GM21619 (cell line): ENCODE measurements at regions not wholly inside any gene's neighbourhood (a gene's known extent, or its start where the extent isn't known, plus 50 kb on each side); places are given as distances from the start of the nearest gene placed in this dataset.

Experiments
- ATAC-seq: cut with Tn5 transposase; IDR thresholded peaks from one replicate; pipeline ENCODE4 v1.9.1; 2021; ENCODE audit not compliant: unreplicated experiment

DNA sequence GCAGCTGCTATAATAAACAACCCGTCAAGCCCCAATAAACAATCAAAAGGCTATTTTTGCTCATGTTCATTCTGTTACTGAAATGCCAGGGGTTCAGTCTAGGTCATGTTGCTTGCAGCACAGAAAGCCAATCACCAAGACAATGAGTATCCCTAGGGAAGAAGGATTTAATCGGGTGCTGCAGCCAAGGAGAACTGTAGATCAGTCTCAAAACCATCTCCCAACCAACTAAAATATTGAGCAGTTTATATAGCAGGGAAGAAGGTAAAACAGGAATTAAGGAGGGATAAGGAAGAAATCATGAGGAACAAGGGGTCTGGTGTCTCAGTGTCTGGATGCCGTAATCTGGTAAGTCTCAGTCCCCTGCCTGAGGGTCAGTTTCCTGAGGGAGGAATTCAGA is 169.5 kb downstream of the BLID start:
- ATAC-seq: no peak

DNA sequence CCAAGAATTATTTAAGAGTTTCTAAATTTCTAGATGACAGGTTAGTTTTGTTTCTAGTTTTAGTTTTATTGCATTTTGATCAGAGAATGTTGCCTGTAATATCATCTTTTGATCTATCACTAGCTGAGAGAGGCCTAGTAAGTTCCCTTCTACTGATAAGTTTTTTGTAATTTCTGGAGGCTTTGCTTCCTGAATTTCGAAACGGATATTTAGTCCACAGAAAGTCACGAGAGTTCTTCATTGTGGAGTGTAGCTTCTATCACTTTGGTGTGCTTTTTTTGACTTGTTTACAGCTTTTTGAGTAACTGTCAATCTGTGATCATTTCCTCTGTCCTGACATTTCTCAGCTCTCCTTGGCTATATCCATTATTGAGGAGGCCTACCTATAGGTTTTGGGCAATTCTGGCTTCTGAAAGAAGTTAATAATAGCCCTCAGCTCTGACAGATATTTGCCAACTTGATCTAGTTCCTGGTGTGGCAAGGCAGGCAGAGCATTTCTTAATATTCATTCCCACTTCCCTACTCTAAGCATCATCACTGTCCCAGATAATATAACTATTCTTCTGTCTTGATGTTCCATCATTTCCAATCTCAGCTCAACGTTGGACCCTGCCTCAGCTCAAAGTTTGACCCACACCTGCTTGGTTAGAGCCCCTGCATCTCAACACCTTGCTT is 171.3 kb downstream of the BLID start:
- no peak for ATAC-seq

DNA sequence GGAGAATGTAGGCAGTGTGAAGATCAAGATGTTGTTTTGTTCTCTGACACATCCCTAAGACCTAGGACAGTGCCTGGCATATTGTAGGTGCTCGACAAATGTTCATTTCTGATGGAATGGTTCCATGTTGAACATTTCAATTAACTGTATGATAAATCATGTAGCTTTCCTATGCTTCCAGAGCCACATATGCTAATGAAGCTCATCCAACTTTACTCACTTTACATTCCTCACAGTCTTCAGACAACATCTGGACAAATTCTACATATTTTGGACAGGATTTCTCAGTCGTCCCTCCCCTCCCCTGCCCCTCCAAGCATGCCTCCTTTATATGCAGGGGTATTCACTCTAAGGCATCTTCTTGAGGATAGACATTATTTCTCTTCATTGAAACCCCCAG is 177.9 kb downstream of the BLID start:
- ATAC-seq: no peak

DNA sequence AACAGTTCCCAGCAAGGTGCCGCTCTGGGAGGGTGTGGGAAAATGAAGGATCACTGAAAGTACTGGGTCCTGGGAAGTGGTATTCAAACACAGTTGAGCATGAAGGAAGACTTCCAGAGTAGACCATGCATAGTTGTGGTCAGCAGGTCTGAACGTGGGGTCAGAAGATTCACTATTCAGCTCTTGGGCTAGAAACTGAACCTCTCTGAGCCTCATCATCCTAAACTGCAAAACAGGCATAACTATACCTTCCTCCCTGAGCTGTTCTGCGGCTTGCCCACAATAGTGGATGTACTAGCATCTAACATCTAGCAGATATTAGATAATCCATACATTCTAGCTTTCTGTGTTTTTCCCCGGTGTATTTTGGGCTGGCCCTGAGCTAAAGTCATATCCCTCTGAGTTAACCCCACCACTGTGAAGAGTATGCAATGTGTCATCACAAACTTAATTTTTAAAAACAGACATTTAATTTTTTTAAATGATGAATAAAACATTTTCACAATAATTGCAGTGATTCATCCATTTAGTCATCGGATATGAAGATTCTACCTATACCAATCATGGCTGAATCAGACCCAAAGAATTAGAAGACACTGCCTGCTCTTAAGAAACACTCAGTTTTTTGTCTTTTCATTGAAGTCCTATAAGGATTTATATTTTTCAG is 179.1 kb downstream of the BLID start:
- no peak for ATAC-seq

DNA sequence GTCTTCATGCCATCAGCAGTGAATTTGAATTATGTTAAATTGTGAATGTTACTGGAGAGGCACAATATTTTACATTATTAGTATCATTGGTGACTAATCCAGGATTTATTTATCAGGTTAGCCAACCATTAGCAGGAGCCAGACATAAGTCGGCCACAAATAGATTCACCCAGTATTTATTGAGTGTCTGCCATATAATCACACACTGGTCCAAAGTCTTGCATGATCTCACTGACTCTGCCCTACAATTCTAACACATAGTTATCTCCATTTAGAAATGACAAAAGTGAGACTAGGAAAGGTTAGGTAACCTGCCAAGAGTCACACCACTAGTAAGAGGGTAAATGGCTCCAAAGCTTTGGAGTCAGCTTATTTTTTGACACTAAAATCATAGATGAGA is 179.6 kb downstream of the BLID start:
- ATAC-seq: no peak

DNA sequence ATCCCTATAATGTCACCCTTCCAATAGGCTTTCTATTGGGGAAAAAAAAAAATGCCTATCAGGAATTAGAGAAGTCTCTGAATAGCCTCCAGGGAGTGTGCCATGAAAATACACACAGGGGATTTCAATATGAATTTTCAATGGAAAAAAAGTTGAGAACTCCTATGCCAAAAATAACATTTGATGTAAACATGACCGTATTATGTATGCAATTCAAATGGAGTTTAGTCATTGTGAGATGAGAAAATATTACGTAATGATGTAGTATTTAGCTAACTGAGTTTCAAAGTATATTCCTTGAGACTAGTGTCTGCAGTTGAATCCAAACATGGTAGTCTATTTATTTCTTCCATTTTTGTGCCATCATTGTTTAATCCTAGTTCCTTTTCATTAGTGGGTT is 182.3 kb downstream of the BLID start:
- ATAC-seq: no peak

DNA sequence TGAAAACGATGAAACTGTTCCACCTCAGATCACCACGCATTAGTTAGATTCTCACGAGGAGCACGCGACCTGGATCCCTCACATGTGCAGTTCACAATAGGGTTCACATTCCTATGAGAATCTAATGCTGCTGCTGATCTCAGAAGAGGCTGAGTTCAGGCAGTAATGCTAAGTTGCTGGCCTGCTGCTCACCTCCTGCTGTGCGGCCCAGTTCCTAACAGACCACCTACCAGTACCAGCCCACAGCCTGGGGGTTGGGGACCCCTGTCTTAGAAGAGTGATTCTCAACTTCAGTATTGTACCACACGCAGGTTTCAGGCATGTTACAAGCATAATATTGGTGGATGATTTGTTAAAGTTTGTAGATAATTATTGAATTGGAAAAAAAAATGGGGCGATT is 182.7 kb downstream of the BLID start:
- ATAC-seq: no peak

DNA sequence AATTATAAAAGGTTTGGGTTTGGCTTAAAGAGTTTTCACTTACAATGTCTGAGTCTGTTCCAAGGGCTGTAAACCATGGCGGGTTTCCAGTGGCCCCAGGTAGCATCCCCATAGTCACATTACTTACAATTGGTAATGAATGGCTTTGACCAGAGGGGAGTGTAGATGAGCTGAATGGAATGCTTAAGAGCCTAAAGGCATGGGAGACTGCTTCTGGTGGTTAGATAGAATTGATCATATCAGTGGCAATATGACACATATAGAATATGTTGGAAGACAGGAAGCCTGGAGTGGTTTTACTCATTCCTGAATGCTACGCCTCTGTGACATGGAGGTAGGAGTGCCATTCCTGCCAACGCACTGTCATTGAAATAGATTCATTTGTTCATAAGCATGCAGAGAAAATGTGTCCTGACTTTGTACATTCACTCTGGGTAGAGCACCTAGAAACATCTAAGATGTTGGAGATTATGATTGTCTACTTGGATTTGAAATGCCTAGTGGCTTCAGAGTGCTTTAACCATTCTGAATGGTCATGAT is 183.3 kb downstream of the BLID start:
- no peak for ATAC-seq

DNA sequence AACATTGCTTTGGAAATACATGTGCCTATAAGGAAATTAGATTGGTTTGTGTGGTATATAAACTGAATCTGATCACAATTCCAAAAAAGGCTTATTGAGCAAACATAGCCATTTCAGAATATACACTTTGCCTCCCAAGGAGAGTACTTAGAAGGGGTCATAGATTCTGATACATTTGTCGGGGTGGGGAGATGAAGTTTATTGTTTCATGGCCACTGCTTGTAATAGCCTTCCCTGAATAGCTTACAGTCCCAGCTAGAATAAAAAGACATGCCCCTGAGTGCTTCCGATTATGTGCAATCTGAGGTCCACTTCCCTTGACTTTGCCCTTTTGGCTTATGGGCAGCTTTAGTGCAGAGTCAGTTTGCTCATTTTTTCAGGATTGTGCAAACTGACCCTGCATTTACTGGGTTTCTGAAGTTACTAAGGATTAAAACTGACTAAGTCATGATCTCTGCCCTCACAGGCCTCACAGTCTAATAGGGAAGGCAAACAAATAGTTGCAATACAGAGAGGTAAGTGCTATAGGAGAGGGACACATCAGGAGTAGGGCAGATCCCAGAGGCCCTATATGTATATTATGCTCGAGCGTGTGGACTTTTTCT is 184.2 kb downstream of the BLID start:
- no peak for ATAC-seq

DNA sequence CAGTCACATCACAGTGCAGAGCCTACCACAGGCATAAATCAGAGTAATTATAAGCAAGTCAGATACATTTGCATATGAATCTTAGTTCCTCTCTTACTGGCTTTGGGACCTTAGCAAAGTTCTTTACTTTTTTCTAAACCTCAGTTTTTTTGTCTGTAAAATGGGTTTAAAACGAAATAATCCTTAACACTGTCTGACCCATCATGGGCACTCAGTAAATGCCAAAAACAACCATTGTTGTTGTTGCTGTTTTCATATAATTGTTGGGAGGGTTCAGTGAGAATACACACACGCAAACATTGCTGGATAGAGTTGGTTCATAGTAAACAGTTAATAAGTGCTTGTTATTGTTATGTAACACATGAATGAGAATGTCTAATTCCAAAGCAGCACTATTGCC is 184.9 kb downstream of the BLID start:
- no peak for ATAC-seq

DNA sequence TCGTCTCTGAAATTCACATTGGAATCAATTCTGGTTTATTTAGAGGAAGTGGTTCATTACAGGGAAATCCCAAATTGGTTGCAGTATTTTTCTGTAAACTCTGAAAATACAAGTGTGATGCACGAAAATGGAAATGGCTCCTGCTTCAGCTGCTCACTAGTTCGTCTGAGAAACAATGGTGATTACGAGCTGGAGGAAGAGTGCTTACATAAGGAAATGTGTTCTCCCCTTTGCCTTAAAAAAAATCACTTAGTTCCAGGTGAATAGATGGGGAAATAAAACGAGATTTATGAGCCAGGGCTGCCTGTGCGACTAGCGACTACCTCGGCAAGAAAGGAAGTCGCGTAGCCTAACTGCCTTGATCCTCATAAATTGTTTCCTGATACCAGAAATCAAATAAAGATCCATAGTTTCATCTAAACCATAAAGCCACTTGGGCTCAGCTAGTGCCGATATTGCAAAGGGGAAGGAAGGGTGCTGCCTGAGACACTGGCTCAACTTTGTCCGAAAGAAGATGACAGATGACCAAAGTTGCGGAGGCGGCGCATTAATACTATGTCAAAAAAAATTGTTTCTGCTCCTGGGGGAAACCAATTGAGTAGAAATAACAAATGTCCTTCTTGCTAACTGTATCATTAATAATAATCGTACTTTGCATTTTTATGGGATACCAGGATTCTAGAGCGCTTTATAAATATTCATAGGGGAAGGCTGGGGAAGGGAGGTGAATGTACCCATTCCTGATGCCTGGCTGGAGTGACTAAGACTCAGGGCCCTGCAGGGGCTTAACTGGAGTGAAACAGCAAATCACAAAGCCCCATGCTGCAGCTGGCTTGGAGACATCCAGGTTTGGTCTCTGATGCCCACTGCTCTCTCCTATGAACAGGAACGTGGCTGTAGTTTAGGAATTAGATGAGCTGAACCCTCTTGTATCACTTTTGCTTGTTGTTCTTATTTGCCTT is 185.7 kb downstream of the BLID start:
- peak; percentile 64 for ATAC-seq

DNA sequence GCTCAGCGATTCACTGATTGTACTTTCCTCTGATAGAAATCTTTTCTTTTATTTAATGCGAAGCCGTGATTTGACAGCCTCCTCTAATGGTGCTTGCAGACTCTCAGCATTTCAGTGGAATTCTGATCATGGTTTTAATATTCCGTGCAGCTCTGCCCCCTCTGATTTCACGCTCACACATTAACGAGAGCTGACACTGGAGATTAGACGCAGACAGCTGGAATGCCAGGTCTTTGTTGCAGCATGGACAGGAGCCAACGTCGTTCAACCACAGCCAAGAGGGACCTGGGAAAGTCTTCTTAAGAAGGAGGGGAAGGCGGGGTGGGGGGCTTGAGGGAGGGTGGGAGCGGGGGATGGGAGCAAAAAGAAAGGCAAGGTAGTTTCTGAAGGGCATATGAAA is 186.4 kb downstream of the BLID start:
- no peak for ATAC-seq

DNA sequence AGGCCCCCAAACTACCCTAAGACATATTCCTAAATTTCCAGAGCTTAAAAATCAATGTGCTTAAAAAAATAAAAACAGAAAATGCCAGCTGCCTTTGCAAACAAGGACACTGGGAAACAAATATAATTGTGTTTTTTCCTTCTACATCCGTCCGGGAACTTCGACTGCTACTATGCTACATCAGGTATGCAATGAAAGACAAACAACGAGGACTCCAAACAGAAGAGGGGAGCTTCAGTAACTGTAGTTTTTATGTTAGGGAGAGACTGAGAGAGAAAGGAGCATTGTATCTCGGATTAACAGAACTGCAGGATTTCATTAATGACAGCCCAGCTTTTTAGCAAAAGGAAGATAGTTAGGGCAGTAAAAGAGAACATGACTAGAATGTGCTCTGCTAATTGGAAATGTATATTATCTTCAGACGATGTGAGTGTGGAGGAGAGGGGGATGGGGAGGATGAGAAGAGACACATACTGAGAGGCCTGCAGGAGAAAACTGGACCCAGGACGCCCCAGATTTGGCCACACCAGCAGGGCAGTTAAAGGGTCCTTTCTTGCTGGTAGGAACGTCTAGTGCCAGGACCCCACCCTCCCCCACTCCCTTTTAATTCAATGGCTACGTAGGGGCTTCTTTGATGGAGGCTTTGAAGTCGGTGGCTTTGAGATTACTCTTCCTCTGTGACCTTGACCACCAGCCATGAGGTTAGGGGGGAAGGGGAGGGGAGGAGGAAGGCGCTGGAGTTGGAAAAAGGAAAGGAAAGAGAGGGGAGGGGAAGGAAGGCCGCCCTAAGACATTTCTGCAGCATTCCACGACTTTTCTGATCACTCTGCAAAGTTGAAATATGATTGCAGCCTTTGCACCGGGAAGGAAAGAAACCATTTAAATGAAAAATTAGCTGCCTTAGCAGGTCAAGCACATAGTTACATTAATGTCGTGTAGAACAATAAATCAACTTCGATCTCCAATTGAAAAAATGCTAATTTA is 187.1 kb downstream of the BLID start:
- ATAC-seq: no peak

DNA sequence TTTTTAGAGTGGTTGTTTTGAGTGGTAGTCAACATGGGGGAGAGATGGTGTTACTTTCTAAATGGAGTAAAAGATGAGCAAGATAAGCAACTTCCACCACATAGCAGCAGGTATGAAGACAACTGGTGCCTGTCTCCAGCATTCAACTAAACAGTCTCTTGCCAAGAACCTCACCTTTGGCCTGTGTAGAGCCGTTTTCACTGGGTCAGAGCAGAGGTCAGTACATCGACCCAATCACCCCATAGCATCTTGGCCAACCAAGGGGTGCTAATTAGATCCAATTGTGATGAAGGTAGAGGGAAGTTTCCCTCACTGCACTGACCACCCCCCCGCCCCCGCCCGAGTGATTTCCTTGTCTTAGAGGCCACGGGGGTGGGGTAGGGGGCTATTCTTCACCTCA is 188.2 kb downstream of the BLID start:
- no peak for ATAC-seq

DNA sequence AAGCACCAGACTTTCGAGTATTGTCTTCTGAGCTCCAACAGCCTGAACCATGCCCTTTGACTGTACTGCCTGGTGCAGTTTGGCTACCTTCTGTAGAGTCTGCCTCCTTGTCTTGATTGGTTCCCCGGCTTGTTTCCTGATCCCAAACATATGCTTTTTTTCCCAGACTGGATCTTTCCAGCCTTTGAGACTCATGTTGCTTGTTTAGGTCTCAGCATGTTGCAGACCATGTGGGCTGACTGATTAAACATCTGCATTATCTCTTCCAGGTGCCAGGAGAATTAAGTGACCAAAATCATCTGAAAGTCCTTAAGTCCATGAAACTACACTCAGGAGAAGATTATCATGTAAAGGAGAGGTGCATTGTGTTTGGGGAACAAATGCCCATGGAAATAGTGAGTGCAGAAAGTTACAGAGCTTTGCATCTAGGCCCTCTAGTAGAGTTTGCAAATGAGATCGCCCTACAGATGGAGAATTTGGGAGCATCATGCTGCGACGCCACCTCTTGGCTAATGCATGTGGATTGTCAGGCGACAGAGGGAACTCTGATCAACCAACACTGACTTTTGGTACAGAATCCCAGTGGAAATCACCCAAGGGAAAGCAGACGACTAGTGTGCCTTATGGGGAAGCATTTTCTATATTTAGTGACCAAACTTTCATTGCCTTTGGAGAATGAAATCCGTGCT is 188.8 kb downstream of the BLID start:
- no peak for ATAC-seq

DNA sequence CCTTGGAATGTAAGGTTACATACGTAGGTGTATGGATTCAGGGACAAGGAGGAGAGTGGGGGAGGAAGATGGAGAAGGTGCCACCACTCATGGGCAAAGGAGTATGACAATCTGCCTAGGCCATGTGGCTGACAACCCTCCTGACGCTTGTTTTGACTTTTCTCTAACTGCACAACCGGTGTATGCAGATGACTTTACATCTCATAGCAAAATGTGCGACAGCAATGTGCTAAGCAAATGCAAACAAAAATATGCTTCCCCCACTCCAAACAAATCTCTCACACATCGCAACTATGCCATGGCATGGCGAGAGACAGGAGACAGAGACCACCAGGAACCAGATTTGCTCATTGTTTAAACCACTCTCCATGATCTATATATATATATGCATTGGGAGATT is 191.8 kb downstream of the BLID start:
- ATAC-seq: no peak

DNA sequence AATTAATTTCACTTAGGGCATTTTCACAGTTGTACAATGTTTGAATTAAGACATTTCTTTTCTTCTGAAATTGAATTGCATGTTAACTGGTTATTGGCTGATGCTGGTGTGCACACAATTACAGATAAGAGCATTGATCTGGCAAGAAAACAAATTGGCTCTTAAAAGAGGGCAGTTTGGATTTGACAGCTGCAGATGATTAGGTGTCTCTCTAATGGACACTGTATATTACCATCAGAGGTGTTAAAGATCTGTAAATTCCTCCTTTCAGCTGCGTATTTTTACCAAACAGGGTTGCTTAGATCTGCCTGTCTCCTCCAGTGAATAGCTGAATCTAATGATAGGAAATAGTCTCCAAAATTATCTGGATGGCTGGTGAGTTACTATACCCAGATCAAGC is 198.5 kb downstream of the BLID start:
- ATAC-seq: no peak

DNA sequence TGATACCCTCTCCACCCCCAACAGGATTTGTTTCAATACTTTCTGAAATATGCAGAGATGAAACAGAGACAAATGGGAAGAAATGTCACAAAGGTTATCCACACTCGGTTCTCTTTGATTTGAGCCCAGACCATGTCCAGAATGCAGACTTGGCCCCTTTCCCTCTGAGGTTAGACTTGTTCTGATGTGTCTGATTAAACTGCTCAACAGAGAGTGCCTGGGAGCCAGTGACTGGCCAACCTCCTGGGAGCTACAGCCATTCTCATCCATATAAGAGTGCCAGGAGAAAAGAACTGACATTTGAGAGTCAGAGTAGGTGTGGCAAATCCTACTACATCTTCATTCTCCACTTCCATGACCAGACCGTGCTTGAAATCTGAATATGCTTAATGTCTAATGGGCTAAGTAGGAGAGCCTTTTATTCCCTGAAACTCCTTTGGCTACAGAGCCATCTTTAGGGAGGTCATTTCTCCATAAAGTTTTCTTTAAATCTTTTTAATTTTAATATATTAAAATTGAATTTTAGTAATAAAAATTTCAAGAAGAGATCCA is 201.4 kb downstream of the BLID start:
- no peak for ATAC-seq

DNA sequence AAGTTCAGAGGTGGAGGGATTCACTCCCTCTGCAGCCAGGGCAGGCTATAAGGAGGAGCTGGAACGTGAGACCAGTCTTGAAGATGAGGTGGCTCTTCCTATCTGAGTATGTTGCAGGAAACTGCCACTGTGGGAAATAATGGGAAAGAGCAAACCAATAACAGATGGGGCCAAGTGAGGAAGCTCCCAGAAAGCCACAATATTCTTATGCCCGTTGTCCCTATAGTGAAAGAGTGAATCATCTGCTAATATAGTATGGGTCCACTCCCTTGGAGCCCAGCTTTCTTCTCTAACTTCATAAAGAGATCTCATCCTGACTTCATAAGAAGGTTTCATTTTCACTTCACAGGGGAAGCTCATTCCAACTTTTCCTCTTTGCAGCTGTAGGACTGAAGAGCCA is 206.4 kb downstream of the BLID start:
- no peak for ATAC-seq
